DMS114 treated with DMSO at 0.1 percent for 48 hours (cell line): ENCODE measurements at regions not wholly inside any gene's neighbourhood (a gene's known extent, or its start where the extent isn't known, plus 50 kb on each side); places are given as distances from the start of the nearest gene placed in this dataset.
"Not testable (repeated sequence)": the region's sequence is repeated elsewhere in the genome, so short reads cannot be mapped to it uniquely, and the experiment has no call there.

Experiments
- DNase-seq: peaks from one replicate; lab custom pipeline; 2025; ENCODE audit not compliant: unreplicated experiment; lab: John Stamatoyannopoulos, UW

- DNase-seq = no peak
Observed at GRCh38 chr2:150371044-150371818, 116.2 kb downstream of the RND3 start.

GRCh38 chr2:150370561-150370960 is 116.9 kb downstream of the RND3 start:
- DNase-seq = no peak

- DNase-seq = no peak
Observed at GRCh38 chr2:150369862-150370261, 117.6 kb downstream of the RND3 start.

- DNase-seq = no peak
Observed at GRCh38 chr2:150358468-150358807, 129.0 kb downstream of the RND3 start.

GRCh38 chr2:150357770-150358467 is 129.5 kb downstream of the RND3 start:
- DNase-seq = no peak

- DNase-seq = no peak
Observed at GRCh38 chr2:150355440-150355839, 132.0 kb downstream of the RND3 start.

- no peak for DNase-seq
Observed at GRCh38 chr2:150353376-150353775, 134.1 kb downstream of the RND3 start.

GRCh38 chr2:150351922-150352321 is 135.5 kb downstream of the RND3 start:
- DNase-seq = no peak

- DNase-seq = no peak
Observed at GRCh38 chr2:150350500-150350899, 137.0 kb downstream of the RND3 start.

- DNase-seq = no peak
Observed at GRCh38 chr2:150346806-150347205, 140.7 kb downstream of the RND3 start.

- no peak for DNase-seq
Observed at GRCh38 chr2:150341982-150342680, 145.3 kb downstream of the RND3 start.

- DNase-seq = no peak
Observed at GRCh38 chr2:150339951-150340350, 147.5 kb downstream of the RND3 start.

- DNase-seq = no peak
Observed at GRCh38 chr2:150339282-150339681, 148.2 kb downstream of the RND3 start.

- no peak for DNase-seq
Observed at GRCh38 chr2:150335596-150335995, 151.9 kb downstream of the RND3 start.

GRCh38 chr2:150332383-150332782 is 155.1 kb downstream of the RND3 start:
- DNase-seq = no peak

- DNase-seq = no peak
Observed at GRCh38 chr2:150327564-150328489, 159.6 kb downstream of the RND3 start.

- DNase-seq = no peak
Observed at GRCh38 chr2:150325656-150326314, 161.7 kb downstream of the RND3 start.

- not testable (repeated sequence) for DNase-seq
Observed at GRCh38 chr2:150323071-150323470, 164.4 kb downstream of the RND3 start.

GRCh38 chr2:150320608-150321007 is 166.9 kb downstream of the RND3 start:
- no peak for DNase-seq
